D721Med (cell line): ENCODE measurements at regions not wholly inside any gene's neighbourhood (a gene's known extent, or its start where the extent isn't known, plus 50 kb on each side); places are given as distances from the start of the nearest gene placed in this dataset.

Experiments
- DNase-seq: peaks from one replicate; pipeline ENCODE4 v3.0.0; 2011; ENCODE audit warnings: low spot score; ENCODE audit not compliant: insufficient read length
- FAIRE-seq: peaks from 2 replicates; lab custom pipeline; 2011; peaks lifted over from hg19 to GRCh38; lab: Jason Lieb, UNC
- CTCF ChIP-seq: IDR thresholded peaks from 2 replicates; pipeline ENCODE4 v1.5.1; 2012; ENCODE audit warnings: mild to moderate bottlenecking, control low read depth; ENCODE audit not compliant: insufficient read depth; ENCODE audit errors: missing control alignments

- no peak for TF ChIP-seq CTCF
- no peak for DNase-seq
- no peak for FAIRE-seq
Measured at GRCh38 chr6:146893690-146894089, 294.9 kb downstream of the ADGB start.

GRCh38 chr6:146894624-146895023 lies 295.9 kb downstream of the ADGB start:
- no peak for TF ChIP-seq CTCF
- FAIRE-seq, result no peak
- no peak for DNase-seq

- no peak for TF ChIP-seq CTCF
- FAIRE-seq (no peak), DNase-seq (no peak)
Measured at GRCh38 chr6:146895101-146895771, 296.5 kb downstream of the ADGB start.

GRCh38 chr6:146895772-146896061 lies 296.9 kb downstream of the ADGB start:
- TF ChIP-seq CTCF, result no peak
- FAIRE-seq, result no peak
- no peak for DNase-seq

- DNase-seq, result no peak
- TF ChIP-seq CTCF, result no peak
- no peak for FAIRE-seq
Measured at GRCh38 chr6:146896062-146896813, 297.5 kb downstream of the ADGB start.

- no peak for TF ChIP-seq CTCF
- DNase-seq, result no peak
- FAIRE-seq, result no peak
Measured at GRCh38 chr6:146896960-146897701, 298.4 kb downstream of the ADGB start.
